ENCODE measurements at regions not wholly inside any gene's neighbourhood (a gene's known extent, or its start where the extent isn't known, plus 50 kb on each side); places are given as distances from the start of the nearest gene placed in this dataset.

GRCh38 chr1:192884241-192884640 is 75.4 kb downstream of the RGS2 start:
- TF ChIP-seq ZNF146 (CRISPR knock-in tag; IDR thresholded peaks at IDR 0.05; ENCODE audit: unreplicated experiment): no peak
- TF ChIP-seq C11orf30 (IDR thresholded peaks at IDR 0.05; ENCODE audit: low read depth): no peak
- no peak for TF ChIP-seq HEY1 (CRISPR knock-in tag; IDR thresholded peaks at IDR 0.05; ENCODE audit: borderline replicate concordance)

Measured in K562 (cell line).